ENCODE measurements at regions not wholly inside any gene's neighbourhood (a gene's known extent, or its start where the extent isn't known, plus 50 kb on each side); places are given as distances from the start of the nearest gene placed in this dataset.

DNA sequence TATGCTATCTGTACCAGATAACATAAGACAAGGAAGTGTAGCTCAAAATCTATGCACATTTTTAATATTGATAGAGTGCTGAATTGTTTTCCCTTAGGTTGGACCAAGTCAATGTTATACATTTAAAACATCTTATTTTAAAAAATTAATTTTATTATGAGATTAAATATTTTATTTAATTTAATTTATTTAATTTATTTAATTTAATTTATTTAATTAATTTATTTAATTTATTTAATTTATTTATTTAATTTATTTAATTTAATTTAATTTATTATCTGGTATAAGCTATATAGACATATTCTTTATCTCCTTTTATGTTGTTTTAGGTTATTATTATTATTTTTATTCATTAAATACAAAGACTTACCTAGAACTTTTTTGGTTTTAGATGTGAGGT, 551.7 kb upstream of the LRRTM1 start:
- DNase-seq: no peak

- DNase-seq: no peak
These were observed 550.3 kb upstream of the LRRTM1 start for GRCh38 chr2:80854831-80855230.

DNA sequence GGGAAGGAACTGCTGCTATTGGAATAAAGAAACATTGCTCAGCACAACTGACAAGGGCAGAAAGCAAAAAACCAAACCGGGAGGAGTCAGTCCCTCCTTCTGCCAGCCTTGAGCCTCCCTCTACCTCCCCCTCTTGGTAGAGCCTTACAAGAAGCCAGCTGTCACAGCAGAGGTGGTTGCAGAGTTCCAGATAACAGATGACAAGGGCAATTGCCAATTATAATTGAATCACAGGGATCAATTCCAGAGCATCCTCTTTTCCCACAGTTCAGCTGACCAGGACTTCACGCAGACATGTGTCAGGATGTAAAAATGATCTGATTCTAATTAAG, 548.2 kb upstream of the LRRTM1 start:
- DNase-seq: peak; percentile 24

DNA sequence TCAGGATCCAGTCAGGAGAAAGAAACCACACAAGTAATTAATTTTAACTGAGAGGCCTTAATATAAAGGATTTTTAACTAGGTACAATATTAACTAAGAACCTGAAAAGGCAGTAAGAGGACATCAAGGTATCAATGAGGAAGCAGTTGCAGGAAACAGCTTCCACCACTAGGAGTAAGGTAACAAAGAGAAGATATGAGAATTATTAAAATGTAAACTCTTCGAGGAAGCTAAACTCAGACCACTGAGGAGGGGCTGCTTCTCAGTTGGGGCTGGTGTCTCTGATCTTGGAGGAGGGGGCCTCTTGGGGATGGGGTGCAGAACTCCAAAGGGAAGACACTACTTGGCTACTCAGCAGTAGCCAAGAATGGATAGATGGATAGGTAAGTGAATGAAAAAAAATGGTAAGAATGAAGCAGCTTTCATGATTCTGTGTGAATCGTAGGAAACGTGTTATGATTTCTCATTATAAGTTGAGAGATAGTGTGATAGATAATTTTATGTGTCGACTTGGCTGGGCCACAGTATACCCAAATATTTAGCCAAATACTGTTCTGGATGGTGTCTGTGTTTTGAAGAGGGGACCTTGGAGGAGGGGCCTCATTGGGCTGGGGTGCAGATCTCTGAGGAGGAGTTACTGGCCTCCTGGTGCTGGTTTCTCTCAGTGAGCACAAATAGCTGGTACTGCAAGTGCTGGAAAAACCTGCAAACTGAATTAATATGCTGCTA, 547.7 kb upstream of the LRRTM1 start:
- no peak for DNase-seq

DNA sequence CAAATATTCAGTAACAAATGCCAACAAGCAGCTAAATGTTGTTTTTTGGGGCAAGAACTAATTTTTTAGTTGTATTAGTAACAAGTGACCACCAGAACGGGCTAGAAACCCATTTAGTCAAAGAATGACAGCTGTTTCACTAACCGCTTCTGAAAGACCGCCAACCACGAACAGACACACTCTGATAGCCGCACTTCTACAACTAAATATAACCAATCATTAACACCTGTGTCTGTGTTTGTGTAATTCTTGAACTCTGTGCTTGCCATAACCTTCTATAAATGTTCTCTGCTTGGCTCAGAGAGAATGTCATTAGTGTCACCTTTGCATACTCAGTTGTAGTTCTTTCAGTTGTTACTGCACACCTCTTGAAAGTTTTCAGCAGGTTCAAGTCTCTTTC, 526.3 kb upstream of the LRRTM1 start:
- DNase-seq: no peak

GRCh38 chr2:80822999-80823398, 518.4 kb upstream of the LRRTM1 start:
- DNase-seq: no peak

DNA sequence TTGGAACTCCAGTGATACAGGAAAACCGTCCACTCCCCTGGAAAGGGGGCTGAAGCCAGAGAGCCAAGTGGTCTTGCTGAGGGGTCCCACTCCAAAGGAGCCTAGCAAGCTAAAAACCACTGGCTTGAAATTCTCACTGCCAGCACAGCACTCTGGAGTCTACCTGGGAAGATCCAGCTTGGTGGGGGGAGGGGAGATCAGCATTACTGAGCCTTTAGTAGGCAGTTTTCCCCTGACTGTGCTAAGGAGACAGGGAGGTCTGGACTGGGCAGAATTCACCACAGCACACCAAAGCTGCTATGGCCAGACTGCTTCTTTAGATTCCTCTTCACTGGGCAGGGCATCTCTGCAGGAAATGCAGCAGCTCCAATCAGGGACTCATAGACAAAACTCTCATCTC, 510.7 kb upstream of the LRRTM1 start:
- no peak for DNase-seq

DNA sequence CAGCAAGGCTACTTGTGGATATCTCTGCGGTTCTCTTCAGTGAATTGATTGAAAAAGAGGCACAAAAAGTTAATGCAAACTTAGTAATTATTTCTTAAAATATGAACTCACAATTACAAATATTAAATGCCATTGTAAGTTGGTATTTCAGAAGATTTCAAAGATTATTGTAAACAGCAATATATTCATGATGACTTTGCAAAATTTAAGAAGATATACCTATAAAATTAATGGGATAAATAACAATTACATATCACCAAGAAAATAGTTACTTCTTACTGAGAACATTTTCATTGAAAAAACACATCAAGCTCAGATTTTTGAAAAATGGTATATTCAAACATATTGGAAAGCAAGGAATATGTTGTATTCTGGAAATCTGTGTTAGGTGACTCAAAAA, 482.0 kb upstream of the LRRTM1 start:
- no peak for DNase-seq

- no peak for DNase-seq
These were observed 474.2 kb upstream of the LRRTM1 start for GRCh38 chr2:80778704-80779103.

DNA sequence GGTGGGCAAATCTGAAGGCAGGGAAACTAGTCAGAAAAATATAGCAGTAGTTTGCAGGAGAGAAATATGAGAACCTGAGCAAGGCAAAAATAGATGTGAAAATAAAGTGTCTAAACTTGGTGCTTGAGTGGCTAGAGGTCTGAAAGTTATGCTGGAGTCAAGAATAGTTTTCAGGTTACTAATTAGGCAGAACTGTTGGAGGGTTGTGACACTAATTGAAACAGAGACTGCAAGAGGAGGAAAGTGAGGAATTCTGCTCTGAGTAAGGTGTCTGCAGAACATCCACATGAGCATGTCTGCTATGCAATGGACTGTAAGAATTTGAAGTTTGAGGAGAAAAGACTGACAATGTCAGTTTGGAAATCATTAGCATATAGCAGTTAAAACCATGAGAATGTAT, 444.0 kb upstream of the LRRTM1 start:
- no peak for DNase-seq

- no peak for DNase-seq
These were observed 432.5 kb upstream of the LRRTM1 start for GRCh38 chr2:80737047-80737446.

GRCh38 chr2:80725001-80725400, 420.4 kb upstream of the LRRTM1 start:
- DNase-seq: no peak

DNA sequence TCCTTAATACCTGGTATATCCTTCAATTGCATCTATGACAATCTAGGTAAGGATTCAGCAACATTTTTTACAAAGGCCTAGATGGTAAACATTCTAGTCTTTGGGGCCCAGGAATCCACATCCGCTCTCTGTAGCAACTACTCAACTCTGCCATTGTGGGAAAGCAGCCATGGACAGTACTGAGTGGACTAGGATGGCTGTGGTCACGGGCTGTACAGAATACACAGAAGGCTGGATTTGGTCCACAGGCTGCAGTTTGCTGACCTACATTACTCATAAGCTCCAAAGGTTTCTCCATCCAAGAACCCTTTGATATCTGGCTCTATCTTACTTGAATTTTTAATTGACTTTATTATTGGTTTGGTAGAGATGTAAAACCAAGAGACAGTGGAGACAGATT, 418.3 kb upstream of the LRRTM1 start:
- DNase-seq: no peak

DNA sequence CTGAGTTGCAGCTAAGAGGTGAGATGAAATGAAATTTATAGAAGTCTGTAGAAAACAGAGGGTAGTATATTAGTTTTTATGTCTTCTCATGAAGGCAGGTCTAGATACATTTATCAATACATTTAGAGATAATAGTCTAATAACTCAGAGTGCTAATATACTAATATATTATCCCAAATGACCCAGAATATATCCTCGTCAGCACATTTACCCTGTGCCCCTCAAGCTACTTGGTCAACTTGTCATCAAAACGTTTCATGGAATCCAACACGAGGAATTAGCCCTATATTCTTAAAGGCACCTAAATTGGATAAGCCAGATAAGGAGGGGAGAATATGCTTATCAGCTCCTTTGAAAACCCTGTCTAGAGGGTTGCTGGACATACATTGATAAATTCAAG, 415.1 kb upstream of the LRRTM1 start:
- no peak for DNase-seq

DNA sequence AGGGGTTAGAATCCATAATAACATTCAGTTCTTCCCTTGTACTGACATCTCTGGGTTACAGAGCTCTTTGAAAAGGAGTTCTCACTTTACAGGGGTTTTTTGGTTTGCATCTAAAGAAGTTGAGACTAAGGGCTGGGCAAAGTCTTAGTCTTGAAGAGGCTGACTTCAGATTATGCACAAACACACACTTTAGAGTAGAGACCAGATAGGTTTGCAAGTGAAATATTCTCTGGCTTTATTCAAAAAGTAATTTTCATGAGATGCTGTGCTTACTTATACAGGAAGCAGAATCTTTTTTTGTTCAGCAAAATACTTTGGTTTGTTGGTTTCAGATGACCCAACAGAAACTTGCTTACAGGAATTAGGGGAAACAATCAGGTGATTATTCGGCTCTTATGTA, 410.9 kb upstream of the LRRTM1 start:
- DNase-seq: no peak

- no peak for DNase-seq
These were observed 407.4 kb upstream of the LRRTM1 start for GRCh38 chr2:80711915-80712314.

- no peak for DNase-seq
These were observed 402.4 kb upstream of the LRRTM1 start for GRCh38 chr2:80706951-80707350.

GRCh38 chr2:80706541-80706940, 402.0 kb upstream of the LRRTM1 start:
- no peak for DNase-seq

GRCh38 chr2:80703532-80703931, 399.0 kb upstream of the LRRTM1 start:
- no peak for DNase-seq

DNA sequence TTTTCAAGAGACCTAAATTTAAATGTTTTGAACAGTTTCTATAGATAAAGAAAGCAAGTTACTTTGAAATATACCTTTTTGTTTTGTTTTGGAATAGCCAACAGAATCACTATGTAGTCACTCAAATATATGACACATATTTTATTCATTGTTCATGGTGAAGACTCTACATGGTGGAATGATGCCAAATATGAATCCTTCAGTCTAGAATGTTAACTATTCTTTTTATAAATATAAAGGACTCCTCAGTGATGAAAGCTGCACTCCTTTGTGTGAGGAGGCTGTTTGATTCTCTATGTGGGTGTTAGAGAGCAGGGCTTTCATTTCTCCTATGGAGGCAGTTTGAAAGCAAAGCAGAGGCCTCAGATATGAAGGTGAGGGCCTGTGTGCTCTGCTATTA, 396.4 kb upstream of the LRRTM1 start:
- DNase-seq: no peak
